Skin epidermis (tissue), 12 donors: ENCODE measurements at regions not wholly inside any gene's neighbourhood (a gene's known extent, or its start where the extent isn't known, plus 50 kb on each side); places are given as distances from the start of the nearest gene placed in this dataset.
"Not testable (repeated sequence)": the region's sequence is repeated elsewhere in the genome, so short reads cannot be mapped to it uniquely, and the experiment has no call there.

Source experiments
- H3K27ac ChIP-seq, 21 experiments: fragments of 200-600 bp; sonication (generic) in 11 of 21; one replicate each; pipeline ENCODE4 v1.5.0; 2020; ENCODE audit warnings: mild to moderate bottlenecking in 3 of 21, inconsistent platforms in 2 of 21, moderate library complexity in 2 of 21
- H3K4me3 ChIP-seq, 7 experiments: fragments of 200-600 bp; sonication (generic) in 2 of 7; one replicate each; pipeline ENCODE4 v1.5.0; 2020; ENCODE audit warnings: inconsistent platforms in 2 of 7, mild to moderate bottlenecking in 2 of 7, moderate library complexity in 1 of 7

- no peak overlapping the region for H3K27ac ChIP-seq
Measured at GRCh38 chr3:153003862-153004261, 158.2 kb upstream of the RAP2B start.

GRCh38 chr3:153008226-153008625 is 153.8 kb upstream of the RAP2B start:
- no peak overlapping the region for H3K27ac ChIP-seq
- H3K4me3 ChIP-seq: no peak overlapping the region

More at GRCh38 chr3:153003862-153004261, 158.2 kb upstream of the RAP2B start:
- H3K4me3 ChIP-seq: no peak overlapping the region

GRCh38 chr3:153023896-153024295 is 138.1 kb upstream of the RAP2B start:
- Histone ChIP-seq H3K4me3 (no peak overlapping the region), H3K27ac (no peak overlapping the region)

GRCh38 chr3:153026026-153026425 is 136.0 kb upstream of the RAP2B start:
- H3K27ac ChIP-seq: no peak overlapping the region
- no peak overlapping the region for H3K4me3 ChIP-seq

GRCh38 chr3:153028381-153028780 is 133.6 kb upstream of the RAP2B start:
- H3K27ac ChIP-seq: peak overlapping the region in 1 of 21 experiments; percentile 18

GRCh38 chr3:153029350-153029749 is 132.7 kb upstream of the RAP2B start:
- no peak overlapping the region for H3K27ac ChIP-seq
- no peak overlapping the region for H3K4me3 ChIP-seq

More at GRCh38 chr3:153028381-153028780, 133.6 kb upstream of the RAP2B start:
- H3K4me3 ChIP-seq: no peak overlapping the region

GRCh38 chr3:153032891-153033290 is 129.1 kb upstream of the RAP2B start:
- H3K4me3 ChIP-seq: no peak overlapping the region
- no peak overlapping the region for H3K27ac ChIP-seq

GRCh38 chr3:153036846-153037245 is 125.2 kb upstream of the RAP2B start:
- no peak overlapping the region for H3K4me3 ChIP-seq

GRCh38 chr3:153038367-153038766 is 123.7 kb upstream of the RAP2B start:
- H3K27ac ChIP-seq: no peak overlapping the region

More at GRCh38 chr3:153036846-153037245, 125.2 kb upstream of the RAP2B start:
- H3K27ac ChIP-seq: no peak overlapping the region

GRCh38 chr3:153038779-153039178 is 123.2 kb upstream of the RAP2B start:
- H3K4me3 ChIP-seq: no peak overlapping the region
- H3K27ac ChIP-seq: no peak overlapping the region

More at GRCh38 chr3:153038367-153038766, 123.7 kb upstream of the RAP2B start:
- H3K4me3 ChIP-seq: no peak overlapping the region

- no peak overlapping the region for H3K4me3 ChIP-seq
Measured at GRCh38 chr3:153041181-153041580, 120.8 kb upstream of the RAP2B start.

GRCh38 chr3:153042088-153042487 is 119.9 kb upstream of the RAP2B start:
- no peak overlapping the region for H3K27ac ChIP-seq
- H3K4me3 ChIP-seq: no peak overlapping the region

More at GRCh38 chr3:153041181-153041580, 120.8 kb upstream of the RAP2B start:
- no peak overlapping the region for H3K27ac ChIP-seq

GRCh38 chr3:153043729-153044328 is 118.2 kb upstream of the RAP2B start:
- peak overlapping the region in 17 of 21 experiments; percentile 48 to 89 (median 65) for H3K27ac ChIP-seq
- peak overlapping the region in 2 of 7 experiments; percentile 20 to 23 for H3K4me3 ChIP-seq

GRCh38 chr3:153045150-153045549 is 116.9 kb upstream of the RAP2B start:
- no peak overlapping the region for H3K27ac ChIP-seq
- H3K4me3 ChIP-seq: no peak overlapping the region

- Histone ChIP-seq H3K27ac (peak overlapping the region in 7 of 21 experiments; percentile 52 to 86 (median 80)), H3K4me3 (no peak overlapping the region)
Measured at GRCh38 chr3:153050978-153051377, 111.0 kb upstream of the RAP2B start.

GRCh38 chr3:153051427-153052095 is 110.5 kb upstream of the RAP2B start:
- Histone ChIP-seq H3K27ac (peak overlapping the region in 16 of 21 experiments; percentile 16 to 86 (median 68)), H3K4me3 (no peak overlapping the region)

GRCh38 chr3:153052096-153052460 is 109.9 kb upstream of the RAP2B start:
- Histone ChIP-seq H3K27ac (peak overlapping the region in 16 of 21 experiments; percentile 4 to 86 (median 68)), H3K4me3 (no peak overlapping the region)

GRCh38 chr3:153055217-153055616 is 106.8 kb upstream of the RAP2B start:
- no peak overlapping the region for H3K27ac ChIP-seq
- H3K4me3 ChIP-seq: no peak overlapping the region

GRCh38 chr3:153055779-153056178 is 106.2 kb upstream of the RAP2B start:
- no peak overlapping the region for H3K4me3 ChIP-seq
- H3K27ac ChIP-seq: no peak overlapping the region

- H3K4me3 ChIP-seq: not testable (repeated sequence)
- H3K27ac ChIP-seq: peak overlapping the region in 7 of 21 experiments; percentile 5 to 47 (median 26)
Measured at GRCh38 chr3:153058031-153058688, 103.9 kb upstream of the RAP2B start.

- no peak overlapping the region for H3K27ac ChIP-seq
- no peak overlapping the region for H3K4me3 ChIP-seq
Measured at GRCh38 chr3:153060346-153060745, 101.7 kb upstream of the RAP2B start.
